GM23248 (cell line): ENCODE measurements at regions not wholly inside any gene's neighbourhood (a gene's known extent, or its start where the extent isn't known, plus 50 kb on each side); places are given as distances from the start of the nearest gene placed in this dataset.

Source experiments
- EZH2 ChIP-seq: fragments of 200-600 bp; sonication (generic); IDR thresholded peaks from 2 replicates; pipeline ENCODE4 v1.6.1; 2018; ENCODE audit warnings: antibody characterized with exemption, mild to moderate bottlenecking; ENCODE audit not compliant: insufficient read depth, poor library complexity, severe bottlenecking
- EZH2phosphoT487 ChIP-seq: fragments of 200-600 bp; sonication (generic); IDR thresholded peaks from 2 replicates; pipeline ENCODE4 v1.6.1; 2018; ENCODE audit warnings: antibody characterized with exemption, moderate library complexity, mild to moderate bottlenecking, low read depth; ENCODE audit not compliant: insufficient read depth

- TF ChIP-seq EZH2: no peak
- no peak for TF ChIP-seq EZH2phosphoT487
Observed at GRCh38 chr5:67331296-67331925, 134.8 kb upstream of the CD180 start.
